Smooth muscle cell (in vitro differentiated cells): ENCODE measurements at regions not wholly inside any gene's neighbourhood (a gene's known extent, or its start where the extent isn't known, plus 50 kb on each side); places are given as distances from the start of the nearest gene placed in this dataset.

ENCODE experiments used
- DNase-seq: peaks from one replicate; lab custom pipeline; 2025; ENCODE audit not compliant: unreplicated experiment; lab: John Stamatoyannopoulos, UW
- H2AFZ ChIP-seq: fragments of 200-600 bp; sonication (generic); 2 replicates; pipeline ENCODE4 v1.6.0; 2016; ENCODE audit warnings: antibody characterized with exemption, low read depth, mild to moderate bottlenecking
- H3F3A ChIP-seq: fragments of 200-600 bp; sonication (generic); 2 replicates; pipeline ENCODE4 v1.6.0; 2017; ENCODE audit warnings: antibody characterized with exemption, low read depth
- H3K27ac ChIP-seq: fragments of 200-600 bp; sonication (generic); 2 replicates; pipeline ENCODE4 v1.5.1; 2016; ENCODE audit warnings: low read depth, mild to moderate bottlenecking
- H3K27me3 ChIP-seq: fragments of 200-600 bp; sonication (generic); 2 replicates; pipeline ENCODE4 v1.6.1; 2016; ENCODE audit warnings: low read depth, mild to moderate bottlenecking
- H3K36me3 ChIP-seq: fragments of 200-600 bp; sonication (generic); 2 replicates; pipeline ENCODE4 v1.5.1; 2016; ENCODE audit warnings: low read depth
- H3K4me1 ChIP-seq: fragments of 200-600 bp; sonication (generic); 2 replicates; pipeline ENCODE4 v1.5.1; 2016; ENCODE audit warnings: low read depth
- H3K4me2 ChIP-seq: fragments of 200-600 bp; sonication (generic); 2 replicates; pipeline ENCODE4 v1.6.0; 2016; ENCODE audit warnings: mild to moderate bottlenecking
- H3K4me3 ChIP-seq: fragments of 200-600 bp; sonication (generic); 2 replicates; pipeline ENCODE4 v1.5.1; 2016; ENCODE audit warnings: mild to moderate bottlenecking
- H3K79me2 ChIP-seq: fragments of 200-600 bp; sonication (generic); 2 replicates; pipeline ENCODE4 v1.6.0; 2016; ENCODE audit warnings: low read depth, mild to moderate bottlenecking
- H3K9ac ChIP-seq: fragments of 200-600 bp; sonication (generic); 2 replicates; pipeline ENCODE4 v1.6.0; 2016; ENCODE audit warnings: low read depth
- H3K9me3 ChIP-seq: fragments of 200-600 bp; sonication (generic); replicated peaks from 2 replicates; pipeline ENCODE4 v1.5.1; 2016; ENCODE audit warnings: low read depth
- H4K20me1 ChIP-seq: fragments of 200-600 bp; sonication (generic); 2 replicates; pipeline ENCODE4 v1.6.0; 2016; ENCODE audit warnings: low read depth
- WGBS: methylation state at CpG from one replicate; pipeline ENCODE4 v1.1.7; 2016; ENCODE audit warnings: low lambda C conversion rate; 5-methylcytosine and 5-hydroxymethylcytosine counted together
- TF ChIP-seq, protein P1 (sequence below): fragments of 200-600 bp; sonication (generic); IDR thresholded peaks from 2 replicates; pipeline ENCODE4 v1.5.1; 2017; ENCODE audit warnings: borderline replicate concordance, mild to moderate bottlenecking, antibody characterized with exemption; ENCODE audit not compliant: insufficient read depth, poor library complexity, severe bottlenecking

DNA sequence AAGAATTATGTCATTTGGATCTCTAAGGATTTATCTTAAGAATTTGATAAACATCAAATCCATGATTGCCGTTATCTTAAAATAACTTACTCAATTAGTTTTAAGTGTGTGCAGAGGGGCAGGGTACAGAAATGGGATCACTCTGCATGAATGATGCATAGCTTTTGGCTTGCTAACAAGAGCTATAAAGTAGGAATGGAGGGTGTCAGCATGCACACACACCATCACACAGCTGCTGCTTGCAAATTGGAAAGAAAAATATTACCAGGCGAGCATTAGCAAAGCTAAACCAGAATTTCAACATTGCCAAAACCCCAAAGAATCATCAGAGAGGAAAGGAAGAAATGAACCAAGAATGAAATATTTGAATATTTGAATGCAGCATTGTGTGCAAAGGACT is 580.6 kb downstream of the LMO7 start:
- TF ChIP-seq, protein P1, sequence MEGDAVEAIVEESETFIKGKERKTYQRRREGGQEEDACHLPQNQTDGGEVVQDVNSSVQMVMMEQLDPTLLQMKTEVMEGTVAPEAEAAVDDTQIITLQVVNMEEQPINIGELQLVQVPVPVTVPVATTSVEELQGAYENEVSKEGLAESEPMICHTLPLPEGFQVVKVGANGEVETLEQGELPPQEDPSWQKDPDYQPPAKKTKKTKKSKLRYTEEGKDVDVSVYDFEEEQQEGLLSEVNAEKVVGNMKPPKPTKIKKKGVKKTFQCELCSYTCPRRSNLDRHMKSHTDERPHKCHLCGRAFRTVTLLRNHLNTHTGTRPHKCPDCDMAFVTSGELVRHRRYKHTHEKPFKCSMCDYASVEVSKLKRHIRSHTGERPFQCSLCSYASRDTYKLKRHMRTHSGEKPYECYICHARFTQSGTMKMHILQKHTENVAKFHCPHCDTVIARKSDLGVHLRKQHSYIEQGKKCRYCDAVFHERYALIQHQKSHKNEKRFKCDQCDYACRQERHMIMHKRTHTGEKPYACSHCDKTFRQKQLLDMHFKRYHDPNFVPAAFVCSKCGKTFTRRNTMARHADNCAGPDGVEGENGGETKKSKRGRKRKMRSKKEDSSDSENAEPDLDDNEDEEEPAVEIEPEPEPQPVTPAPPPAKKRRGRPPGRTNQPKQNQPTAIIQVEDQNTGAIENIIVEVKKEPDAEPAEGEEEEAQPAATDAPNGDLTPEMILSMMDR: no peak
- no peaks in the 10 kb centered on the region for H3K4me1 ChIP-seq
- no peak overlapping the region for H3K9ac ChIP-seq
- no peaks in the 10 kb centered on the region for H3K27me3 ChIP-seq
- no peaks in the 10 kb centered on the region for H4K20me1 ChIP-seq
- H3K4me3 ChIP-seq: no peak overlapping the region
- H3K27ac ChIP-seq: no peak overlapping the region
- no peaks in the 10 kb centered on the region for H3K9me3 ChIP-seq
- H3K36me3 ChIP-seq: no peaks in the 10 kb centered on the region
- H3K79me2 ChIP-seq: no peaks in the 10 kb centered on the region
- no peak overlapping the region for H3K4me2 ChIP-seq
- H3F3A ChIP-seq: no peaks in the 10 kb centered on the region
- DNase-seq: no peak
- H2AFZ ChIP-seq: no peak overlapping the region
- WGBS: 59% methylated on average over 2 of the region's 2 CpGs

GRCh38 chr13:76214001-76214400 is 577.9 kb downstream of the LMO7 start:
- DNase-seq: no peak
- no peak overlapping the region for H3K9ac ChIP-seq
- H3K27me3 ChIP-seq: no peaks in the 10 kb centered on the region
- no peaks in the 10 kb centered on the region for H4K20me1 ChIP-seq
- H3K36me3 ChIP-seq: no peaks in the 10 kb centered on the region
- H3K79me2 ChIP-seq: no peaks in the 10 kb centered on the region
- H3K27ac ChIP-seq: no peak overlapping the region
- H3K9me3 ChIP-seq: no peaks in the 10 kb centered on the region
- H3K4me1 ChIP-seq: no peaks in the 10 kb centered on the region
- no peak overlapping the region for H3K4me3 ChIP-seq
- no peaks in the 10 kb centered on the region for H3F3A ChIP-seq
- no peak overlapping the region for H3K4me2 ChIP-seq
- WGBS: 100% methylated on average over 1 of the region's 1 CpG
- H2AFZ ChIP-seq: no peak overlapping the region
- TF ChIP-seq, protein P1: no peak

DNA sequence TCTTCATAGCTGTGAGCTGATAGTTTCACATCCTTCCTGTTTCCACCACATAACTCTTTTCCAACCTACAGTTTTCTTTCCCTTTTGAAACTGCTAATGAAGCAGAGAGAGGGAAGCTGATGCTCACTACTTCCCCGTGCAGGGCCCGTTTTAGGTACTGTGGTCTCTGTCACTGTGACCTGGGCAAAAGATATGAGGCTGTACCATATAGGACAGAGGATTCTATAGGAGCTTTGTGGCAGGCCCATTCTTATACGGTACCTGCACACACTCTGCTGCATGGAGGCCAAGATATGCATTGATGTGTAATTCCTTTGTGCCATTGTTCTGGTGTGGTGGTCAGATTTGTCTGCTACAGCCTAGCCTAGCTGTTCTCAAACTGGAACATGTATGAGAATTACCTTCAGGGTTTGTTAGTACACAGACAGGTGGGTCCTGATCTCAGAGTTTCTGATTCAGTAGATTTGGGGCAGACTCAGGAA is 577.3 kb downstream of the LMO7 start:
- TF ChIP-seq, protein P1: no peak
- Histone ChIP-seq H4K20me1 (no peaks in the 10 kb centered on the region), H3K9me3 (no peaks in the 10 kb centered on the region), H3K9ac (no peak overlapping the region), H3K36me3 (no peaks in the 10 kb centered on the region), H3K27me3 (no peaks in the 10 kb centered on the region), H3K4me1 (no peaks in the 10 kb centered on the region), H3K4me3 (no peak overlapping the region), H3F3A (no peaks in the 10 kb centered on the region), H3K27ac (no peak overlapping the region), H3K79me2 (no peaks in the 10 kb centered on the region), H3K4me2 (no peak overlapping the region), H2AFZ (no peak overlapping the region)
- DNase-seq: no peak
- 75% methylated on average over 3 of the region's 3 CpGs for WGBS

- H3K9ac ChIP-seq: no peak overlapping the region
- H3K4me1 ChIP-seq: no peaks in the 10 kb centered on the region
- DNase-seq: no peak
- no peaks in the 10 kb centered on the region for H3K36me3 ChIP-seq
- H3K4me3 ChIP-seq: no peak overlapping the region
- no peaks in the 10 kb centered on the region for H4K20me1 ChIP-seq
- H3K27ac ChIP-seq: no peak overlapping the region
- no peaks in the 10 kb centered on the region for H3K79me2 ChIP-seq
- no peaks in the 10 kb centered on the region for H3K27me3 ChIP-seq
- TF ChIP-seq, protein P1: no peak
- H2AFZ ChIP-seq: no peak overlapping the region
- H3K9me3 ChIP-seq: no peaks in the 10 kb centered on the region
- H3K4me2 ChIP-seq: no peak overlapping the region
- WGBS: 86% methylated on average over 1 of the region's 1 CpG
- no peaks in the 10 kb centered on the region for H3F3A ChIP-seq
Measured at GRCh38 chr13:76210262-76210661, 574.1 kb downstream of the LMO7 start.
